ENCODE measurements at regions not wholly inside any gene's neighbourhood (a gene's known extent, or its start where the extent isn't known, plus 50 kb on each side); places are given as distances from the start of the nearest gene placed in this dataset.
A peak's percentile ranks its signal among the peaks of the same experiment; 100 is the strongest.
"Not testable (repeated sequence)": the region's sequence is repeated elsewhere in the genome, so short reads cannot be mapped to it uniquely, and the experiment has no call there.

- H3K4me3 ChIP-seq (ENCODE audit: low read depth, low read length), result no peak overlapping the region
- no peak overlapping the region for H3K27ac ChIP-seq
- H3K27me3 ChIP-seq (ENCODE audit: insufficient read depth, low read depth, severe bottlenecking), result peaks cover 87% of the 10 kb centered on the region
- H3K36me3 ChIP-seq, result no peaks in the 10 kb centered on the region
- TF ChIP-seq, protein P1, sequence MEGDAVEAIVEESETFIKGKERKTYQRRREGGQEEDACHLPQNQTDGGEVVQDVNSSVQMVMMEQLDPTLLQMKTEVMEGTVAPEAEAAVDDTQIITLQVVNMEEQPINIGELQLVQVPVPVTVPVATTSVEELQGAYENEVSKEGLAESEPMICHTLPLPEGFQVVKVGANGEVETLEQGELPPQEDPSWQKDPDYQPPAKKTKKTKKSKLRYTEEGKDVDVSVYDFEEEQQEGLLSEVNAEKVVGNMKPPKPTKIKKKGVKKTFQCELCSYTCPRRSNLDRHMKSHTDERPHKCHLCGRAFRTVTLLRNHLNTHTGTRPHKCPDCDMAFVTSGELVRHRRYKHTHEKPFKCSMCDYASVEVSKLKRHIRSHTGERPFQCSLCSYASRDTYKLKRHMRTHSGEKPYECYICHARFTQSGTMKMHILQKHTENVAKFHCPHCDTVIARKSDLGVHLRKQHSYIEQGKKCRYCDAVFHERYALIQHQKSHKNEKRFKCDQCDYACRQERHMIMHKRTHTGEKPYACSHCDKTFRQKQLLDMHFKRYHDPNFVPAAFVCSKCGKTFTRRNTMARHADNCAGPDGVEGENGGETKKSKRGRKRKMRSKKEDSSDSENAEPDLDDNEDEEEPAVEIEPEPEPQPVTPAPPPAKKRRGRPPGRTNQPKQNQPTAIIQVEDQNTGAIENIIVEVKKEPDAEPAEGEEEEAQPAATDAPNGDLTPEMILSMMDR (IDR thresholded peaks at IDR 0.05; ENCODE audit: low read depth, low read length), result 0 out of 2 replicates have a peak, but pooled peaks have one; percentile 1
- DNase-seq, result no peak
- no peaks in the 10 kb centered on the region for H3K9me3 ChIP-seq (ENCODE audit: severe bottlenecking)
These were observed 98.3 kb downstream of the HIF1AN start for GRCh38 chr10:100634034-100634433.

DNA sequence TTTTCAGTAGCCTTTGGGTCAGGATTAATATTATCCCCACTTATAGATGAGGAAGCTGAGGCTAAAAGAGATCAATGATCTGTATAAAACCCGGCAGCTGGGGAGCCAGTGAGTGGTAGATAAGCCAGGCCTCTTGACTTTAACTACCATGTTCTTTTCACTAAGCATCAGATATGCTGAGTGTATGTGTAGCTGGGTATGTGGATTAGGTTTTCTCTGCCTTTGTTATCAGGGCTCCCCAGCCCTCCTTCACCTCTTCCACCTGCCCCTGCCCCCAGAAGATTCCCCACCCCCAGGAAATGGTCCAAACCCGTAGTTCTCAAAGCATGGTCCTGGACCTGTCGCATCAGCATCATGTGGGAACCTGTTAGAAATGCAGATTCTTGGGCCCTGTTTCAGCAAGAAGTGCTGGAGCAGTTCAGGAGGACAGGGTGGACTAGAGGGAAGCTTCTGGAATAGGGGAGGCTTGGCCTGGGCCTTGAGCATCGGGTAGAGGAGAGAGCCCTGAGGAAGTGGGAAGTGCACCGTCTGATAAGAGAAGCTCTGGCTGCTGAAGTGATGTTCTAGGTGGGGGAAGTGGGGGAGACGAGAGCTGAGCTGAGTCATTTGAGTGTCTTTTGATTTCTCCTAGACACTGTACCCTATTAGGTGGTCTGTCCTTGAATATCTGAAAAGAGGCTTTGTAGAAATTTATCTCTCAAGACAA, 101.3 kb downstream of the HIF1AN start:
- no peak overlapping the region for H3K4me3 ChIP-seq (ENCODE audit: low read depth, low read length)
- no peak overlapping the region for H3K27ac ChIP-seq

DNA sequence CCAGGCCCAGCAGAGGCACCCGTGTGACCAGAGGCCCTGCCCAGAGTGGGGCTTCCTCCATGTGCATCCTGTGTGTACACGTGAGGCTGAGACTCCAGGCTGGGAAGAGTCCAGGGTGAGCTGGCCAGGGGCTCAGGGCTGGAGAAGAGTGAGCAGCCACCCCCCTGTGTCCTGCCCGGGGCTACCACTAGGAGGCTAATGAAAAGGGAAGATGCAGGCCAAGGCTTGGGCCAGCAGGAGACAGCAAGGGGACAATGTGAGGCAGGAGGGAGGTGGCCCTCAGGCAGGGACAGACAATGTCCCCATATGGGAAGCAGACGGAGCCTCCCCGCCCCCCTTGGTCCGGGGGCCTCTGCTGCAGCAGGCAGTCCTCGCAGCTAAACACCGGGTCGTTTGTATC, 102.0 kb downstream of the HIF1AN start:
- peaks cover 87% of the 10 kb centered on the region for H3K27me3 ChIP-seq (ENCODE audit: insufficient read depth, low read depth, severe bottlenecking)
- H3K4me3 ChIP-seq (ENCODE audit: low read depth, low read length), result no peak overlapping the region
- TF ChIP-seq, protein P1 (IDR thresholded peaks at IDR 0.05; ENCODE audit: low read depth, low read length), result peak; percentile 83
- H3K9me3 ChIP-seq (ENCODE audit: severe bottlenecking), result no peaks in the 10 kb centered on the region
- no peaks in the 10 kb centered on the region for H3K36me3 ChIP-seq
- H3K27ac ChIP-seq, result no peak overlapping the region
- peak; percentile 67 for DNase-seq

More for the DNA sequence above, 101.3 kb downstream of the HIF1AN start:
- DNase-seq, result peak; percentile 22
- Histone ChIP-seq H3K27me3 (ENCODE audit: insufficient read depth, low read depth, severe bottlenecking) (peaks cover 87% of the 10 kb centered on the region), H3K9me3 (ENCODE audit: severe bottlenecking) (no peaks in the 10 kb centered on the region), H3K36me3 (no peaks in the 10 kb centered on the region)
- TF ChIP-seq, protein P1 (IDR thresholded peaks at IDR 0.05; ENCODE audit: low read depth, low read length), result no peak

DNA sequence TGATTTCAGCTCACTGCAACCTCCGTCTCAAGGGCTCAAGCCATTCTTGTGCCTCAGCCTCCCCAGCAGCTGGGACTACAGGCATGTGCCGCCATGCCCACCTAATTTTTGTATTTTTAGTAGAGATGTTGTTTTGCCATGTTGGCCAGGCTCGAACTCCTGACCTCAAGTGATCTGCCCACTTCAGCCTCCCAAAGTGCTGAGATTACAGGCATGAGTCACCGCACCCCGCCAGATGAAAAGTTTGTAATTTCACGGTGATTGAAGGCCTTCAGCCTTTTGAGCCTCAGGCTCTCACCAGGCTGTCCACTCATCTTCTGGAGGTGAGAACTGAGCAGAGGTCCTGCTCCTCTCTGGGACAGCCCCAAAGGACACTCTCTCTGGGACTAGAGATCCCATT, 103.2 kb downstream of the HIF1AN start:
- H3K27ac ChIP-seq; H3K36me3 ChIP-seq; DNase-seq; H3K9me3 ChIP-seq (ENCODE audit: severe bottlenecking); H3K4me3 ChIP-seq (ENCODE audit: low read depth, low read length): not testable (repeated sequence)
- H3K27me3 ChIP-seq (ENCODE audit: insufficient read depth, low read depth, severe bottlenecking), result peaks cover 92% of the 10 kb centered on the region

- H3K4me3 ChIP-seq (ENCODE audit: low read depth, low read length), result no peak overlapping the region
- TF ChIP-seq, protein P1 (IDR thresholded peaks at IDR 0.05; ENCODE audit: low read depth, low read length), result no peak
- no peak for DNase-seq
- no peaks in the 10 kb centered on the region for H3K36me3 ChIP-seq
- peaks cover 94% of the 10 kb centered on the region for H3K27me3 ChIP-seq (ENCODE audit: insufficient read depth, low read depth, severe bottlenecking)
- H3K9me3 ChIP-seq (ENCODE audit: severe bottlenecking), result no peaks in the 10 kb centered on the region
- no peak overlapping the region for H3K27ac ChIP-seq
These were observed 102.9 kb upstream of the PAX2 start for GRCh38 chr10:100642295-100642994.

- TF ChIP-seq, protein P1 (IDR thresholded peaks at IDR 0.05; ENCODE audit: low read depth, low read length), result no peak
- Histone ChIP-seq H3K27ac (no peak overlapping the region), H3K27me3 (ENCODE audit: insufficient read depth, low read depth, severe bottlenecking) (peaks cover 82% of the 10 kb centered on the region), H3K36me3 (no peaks in the 10 kb centered on the region), H3K9me3 (ENCODE audit: severe bottlenecking) (no peaks in the 10 kb centered on the region), H3K4me3 (ENCODE audit: low read depth, low read length) (no peak overlapping the region)
- no peak for DNase-seq
These were observed 100.3 kb upstream of the PAX2 start for GRCh38 chr10:100645091-100645490.

All from WERI-Rb-1 (cell line).